NCI-H774 (cell line): ENCODE measurements at regions not wholly inside any gene's neighbourhood (a gene's known extent, or its start where the extent isn't known, plus 50 kb on each side); places are given as distances from the start of the nearest gene placed in this dataset.

Experiments used
- DNase-seq: peaks from one replicate; lab custom pipeline; 2025; lab: John Stamatoyannopoulos, UW

GRCh38 chr12:115506822-115507559 is 770.5 kb downstream of the MED13L start:
- no peak for DNase-seq

GRCh38 chr12:115504306-115505290 is 772.9 kb downstream of the MED13L start:
- no peak for DNase-seq

DNA sequence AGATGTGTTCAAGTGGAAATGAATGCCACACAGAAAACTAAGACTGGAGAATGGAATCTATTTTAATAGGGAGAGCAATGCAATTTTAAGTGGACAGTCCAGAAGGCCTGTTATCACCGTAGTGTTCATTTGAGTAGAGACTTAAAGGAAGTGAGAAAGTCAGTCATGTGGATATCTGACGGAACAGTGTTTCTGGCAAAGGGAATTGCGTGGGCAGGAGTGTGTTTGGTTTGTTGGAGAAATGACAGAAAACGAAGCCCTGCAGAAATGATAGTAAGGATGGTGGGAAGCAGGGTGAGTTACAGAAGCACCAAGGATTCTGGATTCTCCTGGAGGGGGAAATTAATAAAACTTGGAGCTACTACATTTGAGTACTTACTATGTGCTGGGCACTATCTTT is 776.6 kb downstream of the MED13L start:
- DNase-seq, result no peak

DNA sequence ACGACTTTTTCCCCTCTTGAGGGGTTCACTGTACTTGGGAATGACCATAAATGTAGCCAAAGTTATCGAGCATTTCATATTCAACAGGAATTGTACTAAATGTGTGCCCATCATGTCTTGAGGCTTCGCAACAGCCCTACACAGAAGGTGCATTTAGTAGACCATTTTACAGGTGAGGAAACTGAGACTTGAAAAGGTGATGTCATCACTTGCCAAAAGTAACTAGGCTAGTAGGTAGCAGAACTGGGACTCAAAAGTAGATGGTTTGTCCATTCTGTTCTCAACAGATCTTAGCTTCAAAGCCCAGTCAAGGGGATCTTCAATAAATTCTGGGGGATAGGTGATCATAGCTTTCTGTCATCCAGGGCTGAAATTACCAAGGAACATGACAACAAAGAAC is 782.2 kb downstream of the MED13L start:
- no peak for DNase-seq

DNA sequence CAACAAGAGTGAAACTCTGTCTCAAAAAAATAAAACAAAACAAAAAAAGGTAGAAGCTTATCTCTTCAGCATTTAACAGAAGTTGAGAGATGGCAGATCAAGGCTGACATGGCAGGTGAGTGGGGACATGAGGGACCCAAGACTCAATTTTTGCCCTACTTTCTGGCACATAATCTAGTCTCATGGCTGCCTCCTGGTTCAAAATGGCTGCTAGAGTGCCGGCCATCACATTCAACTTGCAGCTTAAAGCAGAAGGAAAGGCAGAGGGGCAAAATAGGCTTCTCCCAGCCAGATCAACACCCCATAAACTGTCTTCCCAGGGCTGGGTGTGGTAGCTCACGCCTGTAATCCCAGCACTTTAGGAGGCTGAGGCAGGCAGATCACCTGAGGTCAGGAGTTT is 784.9 kb downstream of the MED13L start:
- no peak for DNase-seq

DNA sequence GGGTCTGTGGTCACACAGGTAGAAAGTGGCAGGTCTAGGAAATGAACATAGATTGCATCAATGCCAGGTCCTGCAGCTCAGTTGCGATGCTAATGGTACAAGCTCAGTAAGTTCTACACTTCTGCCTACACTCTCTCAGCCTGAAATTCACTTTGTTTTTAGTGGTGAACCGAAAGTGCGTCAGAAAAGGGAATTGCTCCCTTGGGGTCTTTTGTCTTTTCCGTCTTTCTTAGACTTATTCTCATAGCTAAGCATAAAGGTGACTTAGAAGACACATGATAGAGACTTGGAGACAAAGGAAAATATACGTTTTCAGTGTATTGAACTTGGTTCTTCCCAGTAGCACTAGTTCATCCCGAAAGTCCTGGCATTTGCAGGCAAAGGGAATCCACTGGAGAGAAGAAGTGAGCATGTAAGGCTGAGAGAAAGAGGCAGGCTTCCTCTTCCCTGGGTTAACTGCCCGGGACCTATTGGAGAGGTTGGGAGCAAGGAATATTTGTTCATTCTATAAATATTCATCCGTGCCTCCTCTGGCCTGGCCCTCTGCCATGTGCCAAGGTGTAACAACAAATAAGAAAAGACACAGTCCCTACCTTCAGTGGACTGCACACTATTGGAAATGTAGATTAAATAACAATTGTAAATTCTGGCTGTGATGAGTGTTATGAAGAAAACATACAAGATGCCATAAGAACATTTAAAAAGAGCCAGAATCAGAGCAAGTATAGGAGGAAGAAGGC is 785.8 kb downstream of the MED13L start:
- DNase-seq, result no peak

GRCh38 chr12:115489253-115489652 is 788.2 kb downstream of the MED13L start:
- no peak for DNase-seq

DNA sequence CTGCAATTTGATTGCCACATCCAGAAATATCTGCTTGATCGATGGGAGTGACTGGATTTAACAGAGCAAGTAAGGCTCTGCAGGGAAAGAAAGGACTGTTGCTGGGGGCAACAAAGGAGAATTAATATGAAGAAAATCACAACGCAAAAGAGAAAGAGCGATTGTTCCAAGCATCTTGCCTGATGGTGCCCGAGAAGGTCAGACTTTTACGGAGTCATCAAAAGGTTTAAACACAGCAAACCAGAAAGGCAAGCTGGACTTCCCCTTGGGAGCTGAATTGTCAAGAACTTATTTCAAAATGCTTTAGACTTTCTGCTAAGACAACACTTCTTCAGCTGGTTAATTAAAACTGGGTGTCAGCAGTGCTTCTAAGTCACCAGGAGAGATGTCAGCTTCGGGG is 791.5 kb downstream of the MED13L start:
- DNase-seq, result no peak

GRCh38 chr12:115485503-115485902 is 792.0 kb downstream of the MED13L start:
- DNase-seq, result no peak

DNA sequence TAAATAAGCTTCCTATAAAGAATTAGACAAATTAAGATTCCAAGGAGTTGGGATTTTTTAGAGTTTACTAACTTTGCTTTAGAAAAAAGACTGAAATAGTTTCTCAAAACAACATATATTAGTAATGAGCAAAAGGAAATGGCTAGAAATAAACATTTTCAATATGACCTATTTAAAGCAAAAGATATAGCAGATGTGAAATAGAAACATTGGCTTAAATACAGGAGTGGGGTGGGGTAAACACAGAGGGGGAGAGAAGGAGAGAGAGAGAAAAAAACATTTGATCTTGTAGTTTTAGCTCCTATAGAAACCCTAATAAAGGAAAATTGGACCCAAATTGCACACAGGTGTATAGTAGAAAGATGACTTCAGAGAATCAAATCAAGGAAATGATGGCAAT is 794.5 kb downstream of the MED13L start:
- no peak for DNase-seq

GRCh38 chr12:115481141-115481540 is 796.4 kb downstream of the MED13L start:
- no peak for DNase-seq

DNA sequence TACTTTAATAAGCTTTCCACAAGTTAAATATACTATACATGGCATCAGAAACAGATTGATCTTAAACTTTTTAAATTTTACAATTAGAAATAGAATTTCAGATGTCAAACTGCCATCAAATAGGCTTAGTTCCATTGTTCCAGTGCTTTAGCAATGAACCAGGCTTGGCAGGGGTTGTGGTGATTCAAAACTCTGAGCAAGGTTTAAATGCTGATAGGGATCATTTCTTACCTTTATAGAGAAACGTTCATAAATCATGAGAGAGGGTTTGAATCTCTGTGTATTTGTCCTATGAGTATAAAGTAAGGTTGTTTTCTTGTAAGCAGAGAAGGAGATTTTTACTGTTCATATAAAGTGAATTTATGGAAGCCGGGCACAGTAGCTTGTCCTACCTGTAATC is 794.5 kb upstream of the TBX3 start:
- no peak for DNase-seq

- no peak for DNase-seq
These were observed 790.8 kb upstream of the TBX3 start for GRCh38 chr12:115474539-115475353.

GRCh38 chr12:115473257-115473956 is 789.4 kb upstream of the TBX3 start:
- DNase-seq, result no peak

DNA sequence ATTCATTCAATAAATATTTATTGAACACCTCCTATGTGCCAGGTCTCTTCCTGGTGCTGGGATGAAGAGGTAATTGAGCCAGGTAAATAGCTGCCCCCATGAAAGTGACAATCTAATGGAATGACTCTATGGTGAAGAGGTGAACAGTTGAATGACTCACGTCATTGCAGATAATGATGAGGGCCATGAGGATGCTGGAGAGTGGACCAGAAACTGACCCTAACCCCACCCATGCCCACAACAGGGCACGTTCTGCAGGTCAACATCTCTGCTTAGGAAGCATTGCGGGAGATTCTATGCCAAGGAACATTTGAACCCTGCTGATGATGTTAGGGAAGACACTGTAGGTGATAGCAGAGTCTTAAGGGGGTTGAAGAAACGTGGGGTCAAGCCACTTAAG is 788.9 kb upstream of the TBX3 start:
- no peak for DNase-seq

DNA sequence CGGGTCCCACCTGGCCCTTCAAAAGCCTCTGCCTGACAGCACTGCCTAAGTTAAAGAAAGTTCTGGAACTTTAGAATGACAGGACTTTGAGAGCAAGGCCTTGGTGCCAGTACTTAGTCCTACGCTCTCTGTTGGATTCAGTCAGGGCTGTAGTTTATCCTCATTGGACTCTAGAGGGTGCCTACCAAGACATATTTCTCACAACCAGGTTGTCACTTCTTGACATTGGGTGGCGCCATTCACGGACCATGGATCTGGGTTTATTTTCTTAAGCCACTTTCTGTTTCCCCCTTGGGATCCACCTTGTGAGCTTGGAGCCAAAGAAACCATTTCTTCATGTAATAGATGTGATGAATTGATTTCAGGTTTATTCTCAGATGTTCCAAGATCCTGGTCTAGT is 787.0 kb upstream of the TBX3 start:
- DNase-seq, result no peak

GRCh38 chr12:115470526-115470925 is 786.6 kb upstream of the TBX3 start:
- DNase-seq, result no peak

- no peak for DNase-seq
These were observed 784.1 kb upstream of the TBX3 start for GRCh38 chr12:115468087-115468510.

GRCh38 chr12:115467531-115467930 is 783.6 kb upstream of the TBX3 start:
- no peak for DNase-seq

DNA sequence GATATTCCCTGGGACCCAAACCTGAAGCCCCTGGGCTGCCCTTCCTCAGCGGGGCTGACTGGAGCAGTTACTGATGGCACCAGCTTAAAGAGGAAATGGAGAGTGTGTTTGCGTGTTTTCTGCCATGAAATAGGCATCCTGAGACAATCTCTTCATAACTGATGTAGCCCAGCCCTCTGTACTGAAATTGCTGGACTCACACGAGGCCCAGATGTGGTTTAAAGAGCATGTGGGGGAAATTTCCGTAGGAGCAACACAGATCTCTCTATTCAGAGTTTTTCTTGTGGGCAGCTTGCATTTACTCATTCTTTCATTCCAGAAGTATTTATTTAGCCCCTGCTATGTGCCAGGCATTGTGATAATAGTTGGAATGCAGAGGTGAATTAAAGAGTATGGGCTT is 782.1 kb upstream of the TBX3 start:
- no peak for DNase-seq

DNA sequence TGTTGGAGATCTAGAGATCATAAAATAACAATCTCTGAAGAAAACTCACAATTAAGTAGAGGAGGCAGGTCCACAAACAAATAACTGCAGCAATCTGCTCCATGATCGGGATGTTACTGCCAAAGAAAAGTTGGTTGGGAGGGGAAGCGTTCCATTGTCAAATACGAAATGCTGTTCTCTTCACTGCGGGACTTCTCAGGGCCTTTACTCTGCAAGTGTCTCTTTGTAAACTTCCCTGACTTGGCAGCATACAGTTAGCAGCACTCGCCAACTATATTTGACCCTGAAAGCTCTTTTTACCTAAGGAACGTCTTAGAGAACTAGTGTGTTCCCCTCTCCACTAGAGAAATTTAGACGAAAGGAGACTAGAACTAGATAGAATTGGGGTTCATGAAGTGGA is 780.7 kb upstream of the TBX3 start:
- DNase-seq, result no peak
